GM12872 (cell line): ENCODE measurements at regions not wholly inside any gene's neighbourhood (a gene's known extent, or its start where the extent isn't known, plus 50 kb on each side); places are given as distances from the start of the nearest gene placed in this dataset.

Source experiments
- TF ChIP-seq, protein P1 (sequence below): IDR thresholded peaks from 3 replicates; pipeline ENCODE4 v1.5.1; 2011; ENCODE audit warnings: low read depth, mild to moderate bottlenecking, low read length, moderate library complexity; ENCODE audit not compliant: insufficient read depth

GRCh38 chr10:130399425-130399950 lies 263.3 kb downstream of the GLRX3 start:
- TF ChIP-seq, protein P1, sequence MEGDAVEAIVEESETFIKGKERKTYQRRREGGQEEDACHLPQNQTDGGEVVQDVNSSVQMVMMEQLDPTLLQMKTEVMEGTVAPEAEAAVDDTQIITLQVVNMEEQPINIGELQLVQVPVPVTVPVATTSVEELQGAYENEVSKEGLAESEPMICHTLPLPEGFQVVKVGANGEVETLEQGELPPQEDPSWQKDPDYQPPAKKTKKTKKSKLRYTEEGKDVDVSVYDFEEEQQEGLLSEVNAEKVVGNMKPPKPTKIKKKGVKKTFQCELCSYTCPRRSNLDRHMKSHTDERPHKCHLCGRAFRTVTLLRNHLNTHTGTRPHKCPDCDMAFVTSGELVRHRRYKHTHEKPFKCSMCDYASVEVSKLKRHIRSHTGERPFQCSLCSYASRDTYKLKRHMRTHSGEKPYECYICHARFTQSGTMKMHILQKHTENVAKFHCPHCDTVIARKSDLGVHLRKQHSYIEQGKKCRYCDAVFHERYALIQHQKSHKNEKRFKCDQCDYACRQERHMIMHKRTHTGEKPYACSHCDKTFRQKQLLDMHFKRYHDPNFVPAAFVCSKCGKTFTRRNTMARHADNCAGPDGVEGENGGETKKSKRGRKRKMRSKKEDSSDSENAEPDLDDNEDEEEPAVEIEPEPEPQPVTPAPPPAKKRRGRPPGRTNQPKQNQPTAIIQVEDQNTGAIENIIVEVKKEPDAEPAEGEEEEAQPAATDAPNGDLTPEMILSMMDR, result no peak

DNA sequence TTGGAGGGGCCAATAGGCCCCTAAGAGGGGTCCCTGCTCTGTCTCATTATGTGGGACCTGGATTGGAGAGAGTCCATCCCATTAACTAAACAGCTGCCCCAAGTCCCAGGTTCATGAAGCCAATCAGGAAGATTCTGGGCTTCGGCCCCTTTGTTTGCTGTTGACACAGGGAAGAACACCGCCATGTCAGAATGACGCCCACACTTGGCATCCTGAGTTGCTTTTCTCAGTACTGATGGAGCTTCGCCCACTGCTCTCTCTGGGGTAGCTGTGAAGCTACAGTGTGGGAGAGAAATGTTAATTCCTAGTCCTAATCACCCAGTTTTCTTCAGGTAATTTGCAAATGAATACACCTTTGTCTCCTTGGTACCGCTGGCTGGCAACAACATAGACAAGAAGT lies 264.7 kb downstream of the GLRX3 start:
- TF ChIP-seq, protein P1, result no peak

DNA sequence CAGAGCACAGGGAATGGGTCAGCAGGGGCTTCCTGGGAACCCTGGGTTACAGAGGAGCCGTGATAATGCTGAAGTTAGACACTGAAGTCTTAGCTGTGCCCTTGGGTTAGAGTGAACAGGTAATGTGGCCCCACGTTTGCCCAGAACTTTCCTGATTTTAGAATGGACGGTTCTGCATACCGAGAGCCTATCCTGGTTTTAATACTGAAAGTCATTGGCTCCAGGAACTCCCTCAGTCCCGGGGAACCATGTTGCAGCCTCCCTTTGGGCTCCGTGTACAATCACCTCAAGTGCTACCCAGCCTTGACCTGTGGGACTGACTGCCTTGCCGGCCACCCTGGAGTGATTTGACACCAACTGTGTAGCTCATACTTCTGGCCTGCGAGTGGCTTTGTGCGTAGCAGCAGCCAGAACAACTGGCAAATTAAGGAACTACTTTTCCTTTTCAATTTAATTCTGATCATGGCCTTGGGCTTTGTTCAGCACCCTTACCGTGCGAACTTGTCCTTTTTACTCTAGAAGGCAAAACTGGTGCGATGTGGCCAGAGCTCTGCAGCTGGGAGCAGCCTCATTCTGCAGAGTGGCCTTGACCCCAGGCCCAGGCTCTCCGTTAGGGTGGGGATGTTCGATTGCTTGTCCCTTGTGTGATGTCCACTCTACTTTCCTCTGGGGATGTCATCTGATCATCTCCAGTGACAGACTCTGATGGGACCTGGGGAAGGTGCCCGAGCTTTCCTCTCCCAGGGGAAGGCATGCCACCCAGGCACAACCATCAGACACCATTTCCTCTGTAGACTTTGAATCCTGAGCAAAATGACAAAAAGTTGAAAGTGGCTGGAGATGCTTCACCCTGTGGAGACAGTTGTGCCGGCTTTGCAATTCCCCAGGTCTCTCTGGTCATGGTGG lies 265.9 kb downstream of the GLRX3 start:
- TF ChIP-seq, protein P1, result no peak

- TF ChIP-seq, protein P1, result no peak
These were observed 267.2 kb downstream of the GLRX3 start for GRCh38 chr10:130403153-130404075.

DNA sequence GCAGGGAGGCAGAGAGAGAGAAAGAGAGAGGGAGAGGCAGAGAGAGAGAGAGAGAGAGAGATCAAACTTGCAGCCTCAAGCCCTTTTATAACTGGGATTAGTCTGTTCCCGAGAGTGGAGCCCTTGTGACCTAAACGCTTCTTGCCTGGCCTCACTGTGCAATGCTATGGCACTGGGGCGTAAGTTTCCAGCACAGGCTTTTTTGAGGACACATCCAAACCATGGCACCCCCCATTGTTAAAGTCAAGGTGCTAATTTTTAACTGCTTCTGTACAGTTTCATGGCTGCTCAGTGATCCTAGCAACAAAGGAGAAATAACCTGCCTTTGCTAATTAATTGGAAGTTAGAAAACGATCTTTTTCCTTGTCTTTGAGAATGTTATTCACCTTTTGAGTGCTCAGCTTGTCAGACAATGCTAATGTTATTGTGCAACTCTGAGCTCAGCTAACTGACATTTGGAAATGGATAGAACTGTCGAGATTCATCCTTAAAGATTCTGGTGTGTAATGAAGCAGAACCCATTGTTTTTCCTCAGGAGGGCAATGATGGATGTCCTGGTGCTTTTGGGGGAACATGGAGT lies 268.4 kb downstream of the GLRX3 start:
- TF ChIP-seq, protein P1, result no peak

- TF ChIP-seq, protein P1, result no peak
These were observed 270.9 kb downstream of the GLRX3 start for GRCh38 chr10:130407052-130407451.
